H1 (cell line): ENCODE measurements at regions not wholly inside any gene's neighbourhood (a gene's known extent, or its start where the extent isn't known, plus 50 kb on each side); places are given as distances from the start of the nearest gene placed in this dataset.

Experiments
- CTCF ChIA-PET: fragments of 300-600 bp; sonication (Branson Sonifier 250); formaldehyde crosslinking; loops from one replicate; lab custom pipeline; 2021; ENCODE audit not compliant: partially characterized antibody; lab: Charles Lee
- POLR2A ChIA-PET: fragments of 300-600 bp; sonication (Branson Sonifier 250); formaldehyde crosslinking; loops from one replicate; lab custom pipeline; 2021; ENCODE audit warnings: inconsistent platforms; ENCODE audit not compliant: partially characterized antibody; lab: Charles Lee
- DNase-seq, 2 experiments: peaks; one replicate each; pipeline versions ENCODE4 v3.0.0 to v3.0.0-alpha.2; 2010 to 2022; ENCODE audit warnings: low spot score in 2 of 2, low read depth in 1 of 2, mixed read lengths in 1 of 2
- FAIRE-seq: peaks from 2 replicates; lab custom pipeline; 2011; peaks lifted over from hg19 to GRCh38; lab: Jason Lieb, UNC
- H2AFZ ChIP-seq: 2 replicates; pipeline ENCODE4 v1.8.1; 2012; ENCODE audit warnings: low read length, inconsistent platforms
- H2AK5ac ChIP-seq: 2 replicates; pipeline ENCODE4 v1.6.1; 2013; ENCODE audit warnings: low read depth, low read length
- H2BK120ac ChIP-seq: replicated peaks from 2 replicates; pipeline ENCODE3; 2013; ENCODE audit warnings: low read depth, low read length, inconsistent platforms
- H2BK12ac ChIP-seq: 2 replicates; pipeline ENCODE4 v1.6.1; 2013; ENCODE audit warnings: low read depth, low read length
- H2BK15ac ChIP-seq: 2 replicates; pipeline ENCODE4 v1.6.1; 2013; ENCODE audit warnings: low read length
- H2BK20ac ChIP-seq: 2 replicates; pipeline ENCODE4 v1.6.1; 2013; ENCODE audit warnings: low read length
- H2BK5ac ChIP-seq: 2 replicates; pipeline ENCODE4 v1.6.1; 2013; ENCODE audit warnings: low read depth, low read length
- H3K14ac ChIP-seq: 2 replicates; pipeline ENCODE4 v1.6.1; 2013; ENCODE audit warnings: inconsistent platforms; ENCODE audit not compliant: insufficient read length
- H3K18ac ChIP-seq: 2 replicates; pipeline ENCODE4 v1.6.1; 2013; ENCODE audit warnings: low read length; ENCODE audit errors: extremely low read depth
- H3K23ac ChIP-seq: 2 replicates; pipeline ENCODE4 v1.6.1; 2013; ENCODE audit warnings: inconsistent platforms; ENCODE audit not compliant: insufficient read length
- H3K23me2 ChIP-seq: 2 replicates; pipeline ENCODE4 v1.6.1; 2013; ENCODE audit warnings: low read depth, low read length
- H3K27ac ChIP-seq: 2 replicates; pipeline ENCODE4 v1.6.1; 2011; ENCODE audit warnings: low read depth, low read length, inconsistent platforms
- H3K27me3 ChIP-seq, 4 experiments: replicated peaks in 1 of 4; 1 replicate in 1 of 4; 2 replicates in 3 of 4; pipeline versions ENCODE4 v1.6.1 to v1.8.1; 2011 to 2013; ENCODE audit warnings: low read length in 3 of 4, mild to moderate bottlenecking in 3 of 4, inconsistent platforms in 2 of 4, mixed read lengths in 2 of 4, moderate library complexity in 1 of 4; ENCODE audit not compliant: control insufficient read depth in 3 of 4, insufficient read depth in 3 of 4; ENCODE audit errors: extremely low read depth in 1 of 4
- H3K36me3 ChIP-seq, 4 experiments: 2 replicates each; pipeline versions ENCODE4 v1.6.1 to v1.8.1; 2011 to 2013; ENCODE audit warnings: mild to moderate bottlenecking in 4 of 4, low read length in 3 of 4, moderate library complexity in 2 of 4, control low read depth in 1 of 4, inconsistent platforms in 1 of 4; ENCODE audit not compliant: insufficient read depth in 4 of 4, control insufficient read depth in 2 of 4
- H3K4ac ChIP-seq: replicated peaks from 2 replicates; pipeline ENCODE3; 2013; ENCODE audit warnings: low read length, low read depth, mixed read lengths, inconsistent platforms; ENCODE audit not compliant: insufficient read length
- H3K4me1 ChIP-seq, 4 experiments: replicated peaks in 1 of 4; 1 replicate in 1 of 4; 2 replicates in 3 of 4; pipeline versions ENCODE4 v1.6.1 to v1.8.1; 2011 to 2013; ENCODE audit warnings: low read length in 3 of 4, inconsistent platforms in 2 of 4, mixed read lengths in 1 of 4; ENCODE audit not compliant: insufficient read depth in 4 of 4, control insufficient read depth in 3 of 4
- H3K4me2 ChIP-seq, 2 experiments: 2 replicates each; pipeline versions ENCODE4 v1.6.1 to v1.8.1; 2011 to 2013; ENCODE audit warnings: low read depth in 2 of 2, low read length in 2 of 2, control low read depth in 1 of 2, inconsistent platforms in 1 of 2, mild to moderate bottlenecking in 1 of 2; ENCODE audit not compliant: insufficient read depth in 1 of 2
- H3K4me3 ChIP-seq, 4 experiments: fragments of 200-600, 300-600 bp in 1 of 4; sonication (generic), shearing (Covaris generic), sonication (Bioruptor Twin) in 1 of 4; 2 replicates each; pipeline versions ENCODE4 v1.5.1 to v1.8.1; 2011 to 2016; ENCODE audit warnings: low read length in 4 of 4, low read depth in 3 of 4, control low read depth in 2 of 4, inconsistent platforms in 2 of 4, mild to moderate bottlenecking in 2 of 4, mixed read lengths in 1 of 4, moderate library complexity in 1 of 4; ENCODE audit not compliant: insufficient read depth in 2 of 4; ENCODE audit errors: extremely low read depth in 1 of 4
- H3K56ac ChIP-seq: replicated peaks from 2 replicates; pipeline ENCODE3; 2013; ENCODE audit warnings: low read depth, mild to moderate bottlenecking, mixed read lengths, low read length, inconsistent platforms; ENCODE audit not compliant: insufficient read length
- H3K79me1 ChIP-seq: 2 replicates; pipeline ENCODE4 v1.6.1; 2013; ENCODE audit warnings: low read depth, low read length, control low read depth
- H3K79me2 ChIP-seq, 2 experiments: 2 replicates each; pipeline versions ENCODE4 v1.6.1 to v1.8.1; 2012 to 2013; ENCODE audit warnings: low read length in 2 of 2, mild to moderate bottlenecking in 2 of 2, inconsistent platforms in 1 of 2; ENCODE audit not compliant: insufficient read depth in 2 of 2, control insufficient read depth in 1 of 2
- H3K9ac ChIP-seq, 4 experiments: replicated peaks in 1 of 4; 1 replicate in 1 of 4; 2 replicates in 3 of 4; pipeline versions ENCODE4 v1.6.1 to v1.8.1; 2011 to 2013; ENCODE audit warnings: low read depth in 3 of 4, low read length in 3 of 4, control low read depth in 2 of 4, mild to moderate bottlenecking in 2 of 4, moderate library complexity in 2 of 4, inconsistent platforms in 1 of 4; ENCODE audit errors: extremely low read depth in 1 of 4
- H3K9me3 ChIP-seq, 2 experiments: 2 replicates each; pipeline versions ENCODE4 v1.6.1 to v1.8.1; 2012 to 2013; ENCODE audit warnings: mild to moderate bottlenecking in 2 of 2, moderate library complexity in 2 of 2, control low read depth in 1 of 2, inconsistent platforms in 1 of 2, low read depth in 1 of 2, low read length in 1 of 2, mixed read lengths in 1 of 2; ENCODE audit not compliant: insufficient read depth in 2 of 2
- H4K20me1 ChIP-seq, 2 experiments: replicated peaks in 1 of 2; 2 replicates each; pipeline versions ENCODE3 to v1.8.1; 2011 to 2013; ENCODE audit warnings: inconsistent platforms in 2 of 2, low read length in 2 of 2, mild to moderate bottlenecking in 1 of 2; ENCODE audit not compliant: insufficient read depth in 2 of 2, control insufficient read depth in 1 of 2
- H4K5ac ChIP-seq: 2 replicates; pipeline ENCODE4 v1.6.1; 2013; ENCODE audit warnings: low read length, low read depth, mixed read lengths, inconsistent platforms; ENCODE audit not compliant: insufficient read length
- H4K8ac ChIP-seq: 2 replicates; pipeline ENCODE4 v1.8.0; 2013; ENCODE audit warnings: mild to moderate bottlenecking, moderate library complexity, low read length, inconsistent platforms; ENCODE audit not compliant: insufficient read depth; ENCODE audit errors: extremely low read depth
- H4K91ac ChIP-seq: replicated peaks from 2 replicates; pipeline ENCODE3; 2013; ENCODE audit warnings: low read length, mixed read lengths, inconsistent platforms; ENCODE audit not compliant: insufficient read length
- BCL11A ChIP-seq, 2 experiments: IDR thresholded peaks; one replicate each; pipeline ENCODE4 v1.6.1; 2011; ENCODE audit warnings: low read depth in 2 of 2, low read length in 2 of 2, mild to moderate bottlenecking in 2 of 2
- EP300 ChIP-seq, 2 experiments: IDR thresholded peaks; 1 replicate in 1 of 2; 2 replicates in 1 of 2; pipeline ENCODE4 v1.6.1; 2011 to 2012; ENCODE audit warnings: low read depth in 2 of 2, low read length in 2 of 2, mild to moderate bottlenecking in 2 of 2, borderline replicate concordance in 1 of 2, inconsistent platforms in 1 of 2, moderate library complexity in 1 of 2
- POU5F1 ChIP-seq: IDR thresholded peaks from 2 replicates; pipeline ENCODE4 v1.6.1; 2011; ENCODE audit warnings: low read depth, mild to moderate bottlenecking, low read length, moderate library complexity
- TAF1 ChIP-seq: IDR thresholded peaks from 2 replicates; pipeline ENCODE4 v1.6.1; 2011; ENCODE audit warnings: mild to moderate bottlenecking, low read depth, low read length
- WGBS, 2 experiments: shearing (Covaris generic) in 1 of 2; methylation state at CpG; one replicate each; pipeline versions ENCODE4 v1.1.6 to v1.1.7; 2013 to 2015; ENCODE audit warnings: low lambda C conversion rate in 2 of 2, mixed read lengths in 2 of 2, inconsistent platforms in 1 of 2, low coverage in 1 of 2, missing lambda C conversion rate in 1 of 2; ENCODE audit not compliant: insufficient replicate concordance in 2 of 2, insufficient coverage in 1 of 2, insufficient read length in 1 of 2; ENCODE audit errors: extremely low coverage in 1 of 2, missing lambda C conversion rate in 1 of 2; 5-methylcytosine and 5-hydroxymethylcytosine counted together

- POLR2A ChIA-PET = no interaction called here
- Histone ChIP-seq H3K23me2 (no peaks in the 10 kb centered on the region), H2AK5ac (no peak overlapping the region), H3K36me3 (no peaks in the 10 kb centered on the region), H2BK120ac (no peak overlapping the region), H3K4me2 (no peak overlapping the region), H3K9me3 (no peaks in the 10 kb centered on the region), H3K27ac (no peak overlapping the region), H3K23ac (no peak overlapping the region), H3K4me3 (no peak overlapping the region), H3K79me1 (no peaks in the 10 kb centered on the region), H3K9ac (no peak overlapping the region), H2AFZ (no peak overlapping the region), H4K8ac (no peak overlapping the region), H4K20me1 (no peaks in the 10 kb centered on the region), H4K5ac (no peak overlapping the region), H3K14ac (no peak overlapping the region), H2BK15ac (no peak overlapping the region), H3K27me3 (no peaks in the 10 kb centered on the region), H3K56ac (no peak overlapping the region), H3K79me2 (no peaks in the 10 kb centered on the region), H3K18ac (no peak overlapping the region), H2BK20ac (no peak overlapping the region), H4K91ac (no peak overlapping the region), H3K4me1 (0 out of 7 replicates have a peak, but pooled peaks cover 0 to 2% (median 0%) of the 10 kb centered on the region in 4 experiments), H2BK5ac (no peak overlapping the region), H3K4ac (no peak overlapping the region), H2BK12ac (no peak overlapping the region)
- CTCF ChIA-PET = no interaction called here
- DNase-seq = peak in 1 of 2 experiments; percentile 58
- TF ChIP-seq EP300 (IDR thresholded peaks at IDR 0.05; ENCODE audit: borderline replicate concordance in 1 of 2, low read depth in 2 of 2, low read length in 2 of 2) = no peak
- no peak for TF ChIP-seq TAF1
- no peak for TF ChIP-seq POU5F1
- TF ChIP-seq BCL11A (IDR thresholded peaks at IDR 0.05; ENCODE audit: low read depth in 2 of 2, low read length in 2 of 2) = no peak
- WGBS, 2 experiments = 92% methylated on average over 2 of the region's 2 CpGs; no CpG with 5 or more reads in 1 of the 2 experiments
- FAIRE-seq = peak; percentile 28
Observed at GRCh38 chr6:126625019-126625418, 285.1 kb downstream of the CENPW start.
